ENCODE measurements at regions not wholly inside any gene's neighbourhood (a gene's known extent, or its start where the extent isn't known, plus 50 kb on each side); places are given as distances from the start of the nearest gene placed in this dataset.

- no peak overlapping the region for H2AK5ac ChIP-seq (ENCODE audit: low read length)
- H3K27me3 ChIP-seq (ENCODE audit: insufficient read depth, low read length): no peaks in the 10 kb centered on the region
- no peak overlapping the region for H3K27ac ChIP-seq (ENCODE audit: low read depth, low read length)
- H3K23ac ChIP-seq (ENCODE audit: low read length): no peak overlapping the region
- H3K4me1 ChIP-seq (ENCODE audit: control insufficient read depth in 1 of 2, insufficient read depth in 2 of 2, low read length in 2 of 2): no peaks in the 10 kb centered on the region
- no peak for DNase-seq
- no peak overlapping the region for H3K9ac ChIP-seq (ENCODE audit: low read length)
- no peak overlapping the region for H4K12ac ChIP-seq (ENCODE audit: low read depth, low read length)
- H4K91ac ChIP-seq (ENCODE audit: low read depth, low read length): no peak overlapping the region
- no peaks in the 10 kb centered on the region for H3K9me3 ChIP-seq (ENCODE audit: insufficient read depth, low read depth, low read length)
- H2AFZ ChIP-seq (ENCODE audit: insufficient read depth, low read length, poor library complexity): no peak overlapping the region
- no CpG with 5 or more reads among the region's 1 CpG for WGBS (ENCODE audit: extremely low coverage, insufficient coverage, insufficient read length)
- no peaks in the 10 kb centered on the region for H3K79me2 ChIP-seq (ENCODE audit: control insufficient read depth, insufficient read depth, low read length, poor library complexity)
- H2BK120ac ChIP-seq (ENCODE audit: insufficient read depth, low read length, poor library complexity): no peak overlapping the region
- H4K8ac ChIP-seq (ENCODE audit: low read depth, low read length): no peak overlapping the region
- no peak overlapping the region for H3K18ac ChIP-seq (ENCODE audit: low read length)
- no peak overlapping the region for H3K4me3 ChIP-seq (ENCODE audit: low read depth, low read length)
- H3K4ac ChIP-seq (ENCODE audit: low read depth, low read length): no peak overlapping the region
- H3K4me2 ChIP-seq (ENCODE audit: low read length): no peak overlapping the region
- H3K36me3 ChIP-seq (ENCODE audit: control insufficient read depth in 1 of 2, insufficient read depth in 2 of 2, low read length in 2 of 2): no peaks in the 10 kb centered on the region
- H2BK5ac ChIP-seq (ENCODE audit: low read depth, low read length, poor library complexity): no peak overlapping the region
- H3K79me1 ChIP-seq (ENCODE audit: low read length): no peaks in the 10 kb centered on the region
- no peak overlapping the region for H2BK12ac ChIP-seq (ENCODE audit: low read length)
- no peak overlapping the region for H3K14ac ChIP-seq (ENCODE audit: low read length)
Measured at GRCh38 chr3:106792716-106793115, 584.5 kb upstream of the CCDC54 start.

GRCh38 chr3:106794442-106794841, 582.8 kb upstream of the CCDC54 start:
- H2BK5ac ChIP-seq (ENCODE audit: low read depth, low read length, poor library complexity): no peak overlapping the region
- H2AFZ ChIP-seq (ENCODE audit: insufficient read depth, low read length, poor library complexity): no peak overlapping the region
- no peak overlapping the region for H3K4me3 ChIP-seq (ENCODE audit: low read depth, low read length)
- no peaks in the 10 kb centered on the region for H3K9me3 ChIP-seq (ENCODE audit: insufficient read depth, low read depth, low read length)
- no CpG with 5 or more reads among the region's 3 CpGs for WGBS (ENCODE audit: extremely low coverage, insufficient coverage, insufficient read length)
- H3K36me3 ChIP-seq (ENCODE audit: control insufficient read depth in 1 of 2, insufficient read depth in 2 of 2, low read length in 2 of 2): no peaks in the 10 kb centered on the region
- no peak overlapping the region for H3K27ac ChIP-seq (ENCODE audit: low read depth, low read length)
- H3K4ac ChIP-seq (ENCODE audit: low read depth, low read length): no peak overlapping the region
- no peaks in the 10 kb centered on the region for H3K4me1 ChIP-seq (ENCODE audit: control insufficient read depth in 1 of 2, insufficient read depth in 2 of 2, low read length in 2 of 2)
- H3K9ac ChIP-seq (ENCODE audit: low read length): no peak overlapping the region
- DNase-seq: no peak
- no peak overlapping the region for H3K14ac ChIP-seq (ENCODE audit: low read length)
- H4K12ac ChIP-seq (ENCODE audit: low read depth, low read length): no peak overlapping the region
- no peak overlapping the region for H2AK5ac ChIP-seq (ENCODE audit: low read length)
- no peaks in the 10 kb centered on the region for H3K79me1 ChIP-seq (ENCODE audit: low read length)
- H2BK12ac ChIP-seq (ENCODE audit: low read length): no peak overlapping the region
- no peak overlapping the region for H2BK120ac ChIP-seq (ENCODE audit: insufficient read depth, low read length, poor library complexity)
- no peak overlapping the region for H4K91ac ChIP-seq (ENCODE audit: low read depth, low read length)
- H4K8ac ChIP-seq (ENCODE audit: low read depth, low read length): no peak overlapping the region
- no peak overlapping the region for H3K4me2 ChIP-seq (ENCODE audit: low read length)
- H3K23ac ChIP-seq (ENCODE audit: low read length): no peak overlapping the region
- H3K27me3 ChIP-seq (ENCODE audit: insufficient read depth, low read length): no peaks in the 10 kb centered on the region
- no peaks in the 10 kb centered on the region for H3K79me2 ChIP-seq (ENCODE audit: control insufficient read depth, insufficient read depth, low read length, poor library complexity)
- no peak overlapping the region for H3K18ac ChIP-seq (ENCODE audit: low read length)

- H3K4me3 ChIP-seq (ENCODE audit: low read depth, low read length): no peak overlapping the region
- no peak overlapping the region for H3K4me2 ChIP-seq (ENCODE audit: low read length)
- H4K12ac ChIP-seq (ENCODE audit: low read depth, low read length): no peak overlapping the region
- H2BK12ac ChIP-seq (ENCODE audit: low read length): no peak overlapping the region
- no peak overlapping the region for H4K91ac ChIP-seq (ENCODE audit: low read depth, low read length)
- no peak overlapping the region for H3K14ac ChIP-seq (ENCODE audit: low read length)
- H4K8ac ChIP-seq (ENCODE audit: low read depth, low read length): no peak overlapping the region
- H2AK5ac ChIP-seq (ENCODE audit: low read length): no peak overlapping the region
- no peak overlapping the region for H2BK5ac ChIP-seq (ENCODE audit: low read depth, low read length, poor library complexity)
- no CpG with 5 or more reads among the region's 1 CpG for WGBS (ENCODE audit: extremely low coverage, insufficient coverage, insufficient read length)
- H3K79me1 ChIP-seq (ENCODE audit: low read length): no peaks in the 10 kb centered on the region
- H3K36me3 ChIP-seq (ENCODE audit: control insufficient read depth in 1 of 2, insufficient read depth in 2 of 2, low read length in 2 of 2): no peaks in the 10 kb centered on the region
- H3K23ac ChIP-seq (ENCODE audit: low read length): no peak overlapping the region
- no peak overlapping the region for H3K27ac ChIP-seq (ENCODE audit: low read depth, low read length)
- H3K4ac ChIP-seq (ENCODE audit: low read depth, low read length): no peak overlapping the region
- H3K4me1 ChIP-seq (ENCODE audit: control insufficient read depth in 1 of 2, insufficient read depth in 2 of 2, low read length in 2 of 2): no peaks in the 10 kb centered on the region
- no peak for DNase-seq
- no peaks in the 10 kb centered on the region for H3K9me3 ChIP-seq (ENCODE audit: insufficient read depth, low read depth, low read length)
- H3K27me3 ChIP-seq (ENCODE audit: insufficient read depth, low read length): no peaks in the 10 kb centered on the region
- H3K18ac ChIP-seq (ENCODE audit: low read length): no peak overlapping the region
- H3K9ac ChIP-seq (ENCODE audit: low read length): no peak overlapping the region
- no peak overlapping the region for H2BK120ac ChIP-seq (ENCODE audit: insufficient read depth, low read length, poor library complexity)
- H2AFZ ChIP-seq (ENCODE audit: insufficient read depth, low read length, poor library complexity): no peak overlapping the region
- no peaks in the 10 kb centered on the region for H3K79me2 ChIP-seq (ENCODE audit: control insufficient read depth, insufficient read depth, low read length, poor library complexity)
Measured at GRCh38 chr3:106795553-106795952, 581.7 kb upstream of the CCDC54 start.

- Histone ChIP-seq H2BK12ac (ENCODE audit: low read length) (no peak overlapping the region), H3K14ac (ENCODE audit: low read length) (no peak overlapping the region), H3K79me2 (ENCODE audit: control insufficient read depth, insufficient read depth, low read length, poor library complexity) (no peaks in the 10 kb centered on the region), H2AFZ (ENCODE audit: insufficient read depth, low read length, poor library complexity) (no peak overlapping the region), H3K4ac (ENCODE audit: low read depth, low read length) (no peak overlapping the region), H3K36me3 (ENCODE audit: control insufficient read depth in 1 of 2, insufficient read depth in 2 of 2, low read length in 2 of 2) (no peaks in the 10 kb centered on the region), H3K27me3 (ENCODE audit: insufficient read depth, low read length) (no peaks in the 10 kb centered on the region), H3K9ac (ENCODE audit: low read length) (no peak overlapping the region), H3K23ac (ENCODE audit: low read length) (no peak overlapping the region), H4K12ac (ENCODE audit: low read depth, low read length) (no peak overlapping the region), H4K8ac (ENCODE audit: low read depth, low read length) (no peak overlapping the region), H3K79me1 (ENCODE audit: low read length) (no peaks in the 10 kb centered on the region), H3K27ac (ENCODE audit: low read depth, low read length) (no peak overlapping the region), H3K4me3 (ENCODE audit: low read depth, low read length) (no peak overlapping the region), H3K4me1 (ENCODE audit: control insufficient read depth in 1 of 2, insufficient read depth in 2 of 2, low read length in 2 of 2) (no peaks in the 10 kb centered on the region), H3K9me3 (ENCODE audit: insufficient read depth, low read depth, low read length) (no peaks in the 10 kb centered on the region), H2BK5ac (ENCODE audit: low read depth, low read length, poor library complexity) (no peak overlapping the region), H3K4me2 (ENCODE audit: low read length) (no peak overlapping the region), H4K91ac (ENCODE audit: low read depth, low read length) (no peak overlapping the region), H3K18ac (ENCODE audit: low read length) (no peak overlapping the region), H2BK120ac (ENCODE audit: insufficient read depth, low read length, poor library complexity) (no peak overlapping the region), H2AK5ac (ENCODE audit: low read length) (no peak overlapping the region)
- no CpG with 5 or more reads among the region's 2 CpGs for WGBS (ENCODE audit: extremely low coverage, insufficient coverage, insufficient read length)
- no peak for DNase-seq
Measured at GRCh38 chr3:106797461-106797860, 579.8 kb upstream of the CCDC54 start.

Data from trophoblast cell (in vitro differentiated cells and primary cell).